AG09309 (cell line): ENCODE measurements at regions not wholly inside any gene's neighbourhood (a gene's known extent, or its start where the extent isn't known, plus 50 kb on each side); places are given as distances from the start of the nearest gene placed in this dataset.

Experiments used
- DNase-seq: peaks from one replicate; pipeline ENCODE4 v3.0.0-alpha.2; 2010; ENCODE audit warnings: low read depth
- H3K4me3 ChIP-seq: 2 replicates; pipeline ENCODE4 v1.5.1; 2011; ENCODE audit warnings: mild to moderate bottlenecking, low read depth, low read length, moderate library complexity; ENCODE audit not compliant: control insufficient read depth
- TF ChIP-seq, protein P1 (sequence below): IDR thresholded peaks from 2 replicates; pipeline ENCODE4 v1.5.1; 2011; ENCODE audit warnings: mild to moderate bottlenecking, low read depth, low read length, inconsistent platforms; ENCODE audit not compliant: insufficient read depth, control insufficient read depth; ENCODE audit errors: missing control alignments

DNA sequence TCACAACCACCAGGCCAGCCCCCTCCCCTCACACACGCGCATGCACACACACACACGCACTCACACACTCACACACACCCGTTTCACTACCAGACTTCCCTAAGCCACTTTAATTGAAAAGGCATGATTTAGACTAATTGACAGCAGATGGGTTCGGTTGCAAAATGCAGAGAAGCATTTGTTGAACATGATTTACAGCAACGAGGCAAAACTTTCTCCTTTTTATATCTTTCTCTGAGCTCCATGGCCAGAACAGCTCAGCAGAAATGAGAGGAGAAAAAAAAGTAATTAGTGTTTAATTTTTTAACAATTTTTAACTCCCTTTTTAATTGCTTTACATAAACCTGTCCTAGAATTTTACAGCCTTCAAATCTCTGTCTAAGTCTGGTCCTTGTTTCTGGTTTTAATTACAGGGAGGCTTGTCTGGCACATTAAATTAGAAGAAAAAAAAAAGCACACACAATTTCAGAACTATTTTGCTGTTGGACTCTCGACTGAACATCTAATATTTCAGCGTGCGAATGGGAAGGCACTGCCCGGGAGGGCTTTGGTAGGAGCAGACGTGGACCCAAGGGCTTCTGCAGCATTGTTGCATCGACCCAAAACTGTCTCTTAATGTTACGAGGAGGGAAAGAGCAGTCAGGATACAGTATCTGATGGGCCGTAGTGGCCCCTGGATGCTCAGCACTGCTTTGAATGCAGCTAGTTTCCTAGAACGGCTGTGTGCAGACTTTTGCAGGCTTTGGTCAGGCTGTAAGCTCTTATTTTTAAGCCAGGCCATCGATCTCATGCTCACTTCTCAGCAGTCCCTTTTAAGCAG, 255.9 kb downstream of the SOX9 start:
- peak; percentile 72 for DNase-seq
- no peak overlapping the region for H3K4me3 ChIP-seq
- TF ChIP-seq, protein P1, sequence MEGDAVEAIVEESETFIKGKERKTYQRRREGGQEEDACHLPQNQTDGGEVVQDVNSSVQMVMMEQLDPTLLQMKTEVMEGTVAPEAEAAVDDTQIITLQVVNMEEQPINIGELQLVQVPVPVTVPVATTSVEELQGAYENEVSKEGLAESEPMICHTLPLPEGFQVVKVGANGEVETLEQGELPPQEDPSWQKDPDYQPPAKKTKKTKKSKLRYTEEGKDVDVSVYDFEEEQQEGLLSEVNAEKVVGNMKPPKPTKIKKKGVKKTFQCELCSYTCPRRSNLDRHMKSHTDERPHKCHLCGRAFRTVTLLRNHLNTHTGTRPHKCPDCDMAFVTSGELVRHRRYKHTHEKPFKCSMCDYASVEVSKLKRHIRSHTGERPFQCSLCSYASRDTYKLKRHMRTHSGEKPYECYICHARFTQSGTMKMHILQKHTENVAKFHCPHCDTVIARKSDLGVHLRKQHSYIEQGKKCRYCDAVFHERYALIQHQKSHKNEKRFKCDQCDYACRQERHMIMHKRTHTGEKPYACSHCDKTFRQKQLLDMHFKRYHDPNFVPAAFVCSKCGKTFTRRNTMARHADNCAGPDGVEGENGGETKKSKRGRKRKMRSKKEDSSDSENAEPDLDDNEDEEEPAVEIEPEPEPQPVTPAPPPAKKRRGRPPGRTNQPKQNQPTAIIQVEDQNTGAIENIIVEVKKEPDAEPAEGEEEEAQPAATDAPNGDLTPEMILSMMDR = no peak

DNA sequence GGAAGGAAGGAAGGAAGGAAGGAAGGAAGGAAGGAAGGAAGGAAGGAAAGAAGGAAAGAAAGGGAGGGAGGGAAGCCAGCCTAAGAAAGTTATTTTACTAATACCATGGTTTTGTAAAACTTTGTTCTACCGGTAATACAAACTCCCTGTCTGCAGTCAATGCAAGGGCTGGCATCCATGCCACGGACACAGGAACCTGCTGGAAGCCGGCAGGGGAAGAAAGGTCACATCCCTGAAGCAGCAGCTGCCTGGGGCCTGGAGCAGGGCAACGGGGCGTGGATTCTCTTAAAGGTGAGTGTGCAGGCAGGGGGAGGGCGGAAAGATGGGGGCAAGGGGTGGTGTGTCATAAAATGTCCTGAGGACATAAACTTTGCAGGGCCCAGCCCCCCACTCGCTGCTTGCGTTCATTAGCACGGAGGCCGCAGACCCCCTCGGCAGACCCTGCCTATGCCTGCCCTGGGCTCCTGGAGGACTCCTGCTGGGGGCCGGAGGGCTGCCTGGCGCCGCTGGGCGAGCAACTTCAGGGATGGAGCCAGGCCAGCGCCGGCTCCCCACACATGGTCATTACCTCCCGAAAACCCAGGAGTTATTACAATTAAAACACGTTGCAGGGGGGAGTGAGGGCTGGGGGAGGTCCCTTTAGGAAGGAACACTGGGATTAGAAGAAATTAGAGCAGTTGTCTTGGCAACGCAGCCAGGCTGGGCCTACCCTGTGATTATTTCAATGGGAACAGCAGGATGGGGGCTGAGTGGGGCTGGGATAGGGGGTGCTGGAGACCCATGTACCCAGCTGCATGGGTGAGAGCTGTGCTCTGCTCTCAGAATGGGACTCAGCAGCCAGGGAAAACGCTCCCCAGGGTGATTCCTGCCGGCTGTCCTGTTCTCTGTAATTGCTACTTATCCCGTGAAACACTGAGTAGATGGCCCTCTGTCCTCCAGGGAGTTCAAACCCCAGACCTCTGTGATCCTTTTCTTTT, 257.9 kb downstream of the SOX9 start:
- DNase-seq = no peak
- H3K4me3 ChIP-seq = no peak overlapping the region
- TF ChIP-seq, protein P1 = no peak

DNA sequence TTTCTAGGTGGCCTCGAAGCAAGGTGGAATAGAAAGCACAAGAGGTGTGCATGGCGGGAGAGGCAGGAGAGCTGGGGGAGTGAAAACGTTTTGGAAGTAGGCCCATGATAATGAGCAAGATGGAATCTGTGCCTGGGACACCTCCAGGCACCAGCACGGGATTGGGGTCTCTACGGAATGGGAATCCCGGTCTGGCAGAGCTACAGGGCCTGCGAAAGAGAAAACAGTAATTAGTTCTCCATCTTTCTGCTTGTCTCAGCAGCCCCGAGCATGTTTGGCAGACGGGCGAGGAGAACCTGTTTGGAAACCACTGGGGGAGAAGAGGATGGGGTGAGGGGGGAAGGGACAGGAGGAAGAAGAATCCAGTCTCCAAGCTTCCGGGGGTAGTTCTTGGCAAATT, 258.7 kb downstream of the SOX9 start:
- TF ChIP-seq, protein P1 = no peak
- H3K4me3 ChIP-seq = no peak overlapping the region
- DNase-seq = no peak

DNA sequence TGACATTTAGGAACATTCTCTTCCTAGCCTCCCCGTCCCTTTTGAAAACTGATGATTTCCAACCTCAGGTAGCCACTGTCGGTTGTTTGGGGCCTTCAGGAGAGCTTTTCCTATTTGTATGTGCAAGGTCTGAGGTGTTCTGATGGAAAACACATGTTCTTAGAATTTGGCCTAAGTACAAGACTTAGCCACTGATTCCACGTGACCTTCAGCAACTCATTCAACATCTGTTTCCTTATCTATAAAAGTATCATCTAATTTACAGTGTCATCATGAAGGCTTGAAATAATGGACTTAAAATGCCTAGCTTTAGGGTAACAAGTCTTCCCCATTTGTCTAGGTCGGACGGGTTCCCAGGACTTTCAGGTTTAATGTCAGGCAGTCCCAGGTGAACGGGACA, 259.3 kb downstream of the SOX9 start:
- no peak overlapping the region for H3K4me3 ChIP-seq
- no peak for DNase-seq
- TF ChIP-seq, protein P1 = no peak

DNA sequence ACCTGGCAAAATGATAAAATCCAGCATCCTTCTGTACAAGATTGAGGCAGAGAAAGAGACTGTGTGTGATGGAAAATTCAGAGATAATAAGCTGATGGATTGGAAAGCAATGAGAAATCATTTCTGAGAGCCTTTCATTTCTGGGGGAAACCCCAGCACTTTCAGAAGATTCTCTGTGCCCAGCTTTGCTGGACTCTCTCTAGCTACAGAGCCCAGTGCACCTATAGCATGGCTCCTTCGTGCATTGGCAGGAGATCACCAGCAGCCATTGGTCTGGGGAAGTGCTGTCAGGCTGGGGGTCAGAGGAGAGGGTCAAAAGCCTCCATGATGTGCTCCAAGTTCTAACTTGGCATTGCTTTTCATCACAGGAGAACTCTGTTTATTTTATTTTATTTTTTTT, 259.9 kb downstream of the SOX9 start:
- no peak for DNase-seq
- TF ChIP-seq, protein P1 = no peak
- H3K4me3 ChIP-seq = no peak overlapping the region

DNA sequence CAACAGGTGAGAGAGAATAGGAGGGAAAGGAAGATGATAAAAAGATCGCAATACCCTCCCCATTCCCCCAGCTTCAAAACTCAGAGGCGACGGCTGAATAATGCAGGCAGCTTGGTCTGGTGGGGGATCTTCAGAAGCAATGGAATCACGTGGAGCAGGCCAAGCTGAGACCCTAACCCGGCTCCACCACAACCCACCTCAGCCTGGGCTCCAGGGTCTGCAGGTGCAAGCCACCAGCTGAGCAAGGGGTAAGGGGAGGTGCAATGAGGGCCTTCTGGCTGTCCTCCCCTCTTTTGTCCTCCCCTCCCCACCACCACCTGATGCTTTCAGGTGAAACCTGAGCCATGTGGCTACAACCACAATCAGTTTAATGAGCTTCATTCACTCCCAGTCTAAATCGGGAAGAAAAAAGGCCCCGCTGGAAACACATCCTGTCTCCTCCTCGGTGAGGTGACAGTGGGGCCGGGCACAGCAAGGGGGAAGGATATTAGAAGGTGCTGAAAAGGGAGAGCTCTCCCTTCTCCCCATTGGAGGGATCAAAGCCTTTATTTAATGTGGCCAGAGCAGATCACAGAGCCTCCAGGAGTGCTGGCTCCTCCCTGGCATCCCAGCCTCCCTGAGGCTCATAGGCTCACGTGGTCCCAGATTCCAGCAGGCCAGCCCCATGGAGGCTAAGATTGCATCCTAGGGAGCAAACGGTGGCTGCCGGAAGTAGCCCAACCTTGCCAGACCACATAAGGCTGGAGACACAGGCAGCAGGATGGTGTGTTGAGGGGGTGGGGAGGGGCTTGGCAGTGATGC, 261.0 kb downstream of the SOX9 start:
- TF ChIP-seq, protein P1 = no peak
- no peak overlapping the region for H3K4me3 ChIP-seq
- no peak for DNase-seq
